Right forelimb (tissue), 1 donor: ENCODE measurements at regions not wholly inside any gene's neighbourhood (a gene's known extent, or its start where the extent isn't known, plus 50 kb on each side); places are given as distances from the start of the nearest gene placed in this dataset.

Experiments used
- DNase-seq: peaks from one replicate; pipeline ENCODE4 v3.0.0-alpha.2; 2018

- DNase-seq: no peak
These were observed 114.2 kb upstream of the PTPN1 start for GRCh38 chr20:50395914-50396488.

GRCh38 chr20:50396623-50397022 lies 113.6 kb upstream of the PTPN1 start:
- no peak for DNase-seq

DNA sequence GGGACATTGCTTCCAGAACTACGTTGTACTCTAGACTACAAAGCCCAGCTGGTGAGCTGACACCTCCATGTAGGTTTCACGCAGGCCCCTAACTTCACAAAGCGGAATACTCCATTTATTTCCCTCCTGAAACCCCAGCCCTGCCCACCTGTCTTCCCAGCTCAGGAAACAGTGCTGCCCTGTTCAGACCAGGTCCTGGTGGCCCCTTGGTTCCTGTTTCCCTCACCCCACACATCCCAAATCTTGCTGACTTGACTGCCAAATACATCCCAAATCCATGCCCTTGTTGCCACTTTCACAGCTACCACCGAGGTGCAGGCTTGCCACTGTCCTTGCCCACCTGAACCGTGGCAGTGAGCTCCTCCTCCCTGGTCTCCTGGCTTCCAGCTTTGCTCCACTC lies 113.1 kb upstream of the PTPN1 start:
- DNase-seq: no peak

DNA sequence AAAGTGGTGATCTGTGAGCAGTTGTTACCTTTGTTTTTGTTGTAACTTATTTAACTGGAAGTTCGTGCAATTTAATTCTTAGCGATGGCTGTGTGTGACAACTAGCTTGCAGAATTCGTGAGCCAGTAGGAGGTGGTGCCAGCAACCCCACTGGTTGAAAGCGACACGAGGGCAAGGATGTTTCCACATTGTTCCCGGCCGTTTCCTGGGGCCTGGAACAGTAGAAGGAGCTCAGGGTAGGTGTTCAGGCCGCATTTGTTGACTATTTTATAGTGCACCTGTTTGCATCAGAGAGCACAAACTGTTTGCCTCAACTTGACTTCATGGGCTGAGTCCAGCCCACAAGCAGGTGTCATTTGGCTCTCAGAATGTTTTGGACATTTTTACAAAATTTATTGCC lies 112.1 kb upstream of the PTPN1 start:
- DNase-seq: no peak

GRCh38 chr20:50398471-50398820 lies 111.7 kb upstream of the PTPN1 start:
- DNase-seq: no peak

GRCh38 chr20:50398821-50399554 lies 111.2 kb upstream of the PTPN1 start:
- DNase-seq: no peak

DNA sequence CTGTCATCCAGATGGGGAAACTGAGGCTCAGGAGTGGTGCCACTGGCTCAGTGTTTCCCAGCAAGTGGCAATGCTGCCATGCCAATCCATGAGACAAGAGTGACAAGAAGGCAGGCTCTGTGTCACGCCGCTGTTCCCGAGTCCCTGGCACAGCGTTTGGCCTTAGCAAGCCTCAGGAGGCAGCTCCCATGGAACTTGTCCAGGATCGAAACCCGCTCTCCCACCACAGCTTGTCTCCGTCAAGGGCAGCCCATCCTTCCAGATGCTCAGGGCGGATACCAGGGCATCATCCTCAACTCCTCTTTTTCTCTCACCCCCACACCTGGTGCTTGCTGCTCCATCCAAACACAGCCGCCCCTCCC lies 110.6 kb upstream of the PTPN1 start:
- no peak for DNase-seq

- no peak for DNase-seq
These were observed 110.1 kb upstream of the PTPN1 start for GRCh38 chr20:50399917-50400704.

- no peak for DNase-seq
These were observed 109.2 kb upstream of the PTPN1 start for GRCh38 chr20:50400705-50401586.

DNA sequence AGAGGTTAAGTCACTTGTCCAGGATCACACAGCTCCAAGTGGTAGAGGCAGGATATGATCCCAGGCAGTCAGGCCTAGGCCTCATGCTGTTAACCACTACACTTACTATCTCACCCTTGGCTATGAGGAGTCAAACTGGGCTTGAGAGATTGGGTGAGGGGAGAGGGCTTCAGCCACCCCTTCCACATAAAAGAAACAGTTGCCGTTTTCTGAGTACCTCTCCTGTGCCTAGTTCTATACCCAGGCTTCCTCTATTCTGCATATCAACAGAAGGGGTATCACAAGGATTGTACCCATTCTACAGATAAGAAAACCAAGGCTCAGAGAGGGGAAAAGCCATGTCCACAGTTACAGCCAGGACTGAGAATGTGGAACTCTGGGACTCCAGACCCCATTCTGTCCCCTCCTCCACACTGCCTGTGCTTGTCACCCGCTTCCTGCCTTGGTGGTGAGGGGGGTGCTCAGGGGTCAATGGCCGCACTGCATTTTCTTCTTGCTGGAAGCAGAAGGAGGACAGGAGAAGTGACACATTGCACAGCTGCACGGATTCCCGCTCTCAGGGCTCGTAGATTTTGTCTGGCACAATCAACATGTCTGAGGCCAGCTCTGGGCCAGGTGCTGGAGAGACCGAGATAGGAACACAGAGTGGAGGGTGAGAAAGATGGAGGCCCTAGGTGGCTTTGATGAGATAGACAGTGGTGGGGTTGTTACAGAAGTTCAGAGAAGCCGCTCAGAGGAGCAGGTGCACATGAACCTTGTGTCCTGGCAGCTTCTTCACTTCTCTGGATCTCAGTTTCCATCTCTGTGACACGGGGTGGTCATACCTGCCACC lies 108.4 kb upstream of the PTPN1 start:
- DNase-seq: no peak

GRCh38 chr20:50403565-50404418 lies 106.4 kb upstream of the PTPN1 start:
- no peak for DNase-seq

DNA sequence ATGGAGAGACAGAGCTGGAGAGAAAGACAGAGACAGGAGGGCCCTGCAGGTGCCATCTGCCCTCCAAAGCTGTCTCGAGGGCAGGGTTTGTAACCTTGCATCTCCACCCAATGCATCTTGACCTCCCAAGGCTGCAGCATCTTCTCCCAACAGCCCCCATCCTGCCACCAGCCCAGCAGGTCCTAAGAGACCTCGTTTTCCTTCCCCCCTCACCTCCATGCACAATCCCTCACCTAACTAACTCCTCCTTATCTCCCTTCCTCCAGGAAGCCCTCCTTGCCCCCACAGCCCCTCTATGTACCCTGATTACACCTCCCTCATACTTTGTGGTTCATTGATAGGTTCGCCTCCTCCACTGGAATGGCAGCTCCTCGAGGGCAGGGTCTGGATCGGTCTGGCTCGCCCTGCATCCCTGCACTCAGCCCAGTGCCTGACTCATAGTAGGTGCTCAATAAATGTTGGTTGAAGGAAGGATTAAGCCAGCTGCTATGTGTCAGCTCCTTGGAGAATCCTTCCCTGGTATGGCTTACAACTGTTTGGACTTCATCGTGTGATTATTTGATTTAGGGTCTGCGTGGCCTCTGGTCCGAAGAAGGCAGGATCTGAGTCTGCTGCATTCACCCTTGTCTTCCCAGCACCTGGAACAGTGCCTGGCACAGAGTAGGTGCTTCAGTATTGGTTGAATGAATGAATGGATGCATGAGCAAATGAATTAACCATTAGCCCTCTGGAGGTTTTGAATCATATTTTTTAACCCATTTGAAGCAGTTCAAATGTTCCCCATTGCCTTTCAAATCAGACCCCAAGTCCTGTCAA lies 105.6 kb upstream of the PTPN1 start:
- no peak for DNase-seq

DNA sequence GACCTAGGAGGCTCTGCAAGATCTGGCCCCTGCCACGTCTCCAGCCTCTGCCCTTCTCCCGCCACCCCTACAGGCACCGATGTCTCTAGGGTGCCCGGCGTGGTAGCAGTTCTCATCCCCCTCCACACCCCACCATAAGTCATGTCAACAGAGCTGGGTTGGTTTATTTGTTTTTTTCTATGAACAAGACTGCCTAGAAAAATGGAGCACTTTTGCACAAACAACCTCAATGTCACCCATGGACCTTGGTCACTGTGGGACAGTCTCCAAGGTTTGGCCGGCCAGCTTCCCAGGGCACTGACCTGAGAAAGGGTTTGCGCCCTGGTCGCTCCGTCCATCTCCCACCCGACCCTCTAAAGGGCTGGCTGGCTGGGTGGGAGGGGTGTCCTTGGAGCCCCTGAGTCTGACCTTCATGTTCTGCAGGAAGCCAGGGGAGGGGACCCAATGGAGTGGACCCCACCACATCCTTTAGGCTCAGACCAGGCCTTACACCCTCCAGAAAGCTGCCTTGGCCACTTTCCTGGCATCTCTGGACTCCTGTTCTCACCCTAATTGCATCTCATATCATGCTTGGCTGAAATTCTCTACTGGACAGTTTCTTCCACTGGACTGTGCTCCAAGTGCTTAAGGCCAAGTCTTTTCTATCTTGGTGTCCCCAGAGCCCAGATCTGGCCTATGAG lies 104.8 kb upstream of the PTPN1 start:
- no peak for DNase-seq

GRCh38 chr20:50405915-50406609 lies 104.1 kb upstream of the PTPN1 start:
- no peak for DNase-seq

DNA sequence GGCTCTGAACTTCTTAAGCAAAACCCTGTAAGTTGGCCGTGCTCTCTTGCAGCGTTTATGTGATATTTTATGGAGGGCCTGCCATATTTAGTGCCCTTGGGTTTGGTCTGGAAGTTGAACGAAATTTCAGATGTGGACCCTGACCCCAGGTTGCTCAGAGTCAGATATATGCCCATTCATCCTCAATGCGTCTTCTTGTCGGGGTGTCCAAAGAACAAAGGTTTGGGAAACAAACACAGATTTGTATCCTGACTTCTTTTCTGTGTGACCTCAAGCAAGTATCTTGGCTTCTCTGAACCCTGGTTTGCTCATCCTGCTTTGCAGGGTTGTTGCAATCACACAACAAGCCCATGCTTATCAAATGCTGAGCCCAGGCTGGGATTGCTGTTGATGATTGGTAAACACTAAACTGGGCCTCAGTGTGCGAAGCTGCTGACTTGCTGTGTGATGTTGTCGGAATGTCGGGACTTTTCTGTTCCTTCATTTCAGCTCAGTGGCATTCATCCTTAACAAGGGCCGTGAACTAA lies 103.5 kb upstream of the PTPN1 start:
- DNase-seq: no peak

- no peak for DNase-seq
These were observed 101.4 kb upstream of the PTPN1 start for GRCh38 chr20:50408526-50409364.

DNA sequence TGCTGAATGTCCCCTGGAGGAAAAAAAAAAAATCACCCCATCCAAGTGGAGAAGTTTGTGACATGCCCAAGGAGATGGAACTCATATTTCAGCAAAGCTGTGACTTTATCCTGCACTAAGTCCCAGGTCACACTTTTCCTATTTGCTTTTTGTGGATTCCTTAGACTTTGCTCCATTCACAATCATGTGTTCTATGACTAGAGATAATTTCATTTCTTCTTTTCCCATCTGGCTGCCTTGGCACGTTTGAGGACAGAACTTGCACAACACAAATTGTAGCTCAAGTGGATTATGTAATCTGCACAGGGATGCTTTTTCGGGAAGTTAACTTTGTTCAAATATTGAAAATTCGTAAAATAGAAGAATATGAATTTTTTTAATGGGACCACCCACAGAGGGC lies 100.7 kb upstream of the PTPN1 start:
- DNase-seq: no peak

DNA sequence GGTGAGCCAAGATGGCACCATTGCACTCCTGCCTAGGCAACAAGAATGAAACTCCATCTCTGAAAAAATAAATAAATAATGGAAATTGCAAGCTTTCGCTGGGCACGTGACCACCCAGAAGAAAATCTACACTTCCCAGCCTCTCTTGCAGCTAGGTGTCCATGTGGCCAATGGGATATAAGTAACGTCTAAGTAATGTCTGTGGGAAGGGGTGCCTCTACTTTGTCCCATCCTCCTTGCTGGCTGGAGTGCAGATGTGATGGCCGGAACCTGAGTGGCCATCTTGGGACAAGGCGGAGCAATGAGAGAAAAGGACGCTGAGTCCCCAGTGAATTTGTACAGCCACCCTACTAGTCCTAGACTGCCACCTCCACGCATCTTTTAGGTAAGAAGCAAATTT lies 99.8 kb upstream of the PTPN1 start:
- no peak for DNase-seq
